ENCODE measurements at regions not wholly inside any gene's neighbourhood (a gene's known extent, or its start where the extent isn't known, plus 50 kb on each side); places are given as distances from the start of the nearest gene placed in this dataset.

DNA sequence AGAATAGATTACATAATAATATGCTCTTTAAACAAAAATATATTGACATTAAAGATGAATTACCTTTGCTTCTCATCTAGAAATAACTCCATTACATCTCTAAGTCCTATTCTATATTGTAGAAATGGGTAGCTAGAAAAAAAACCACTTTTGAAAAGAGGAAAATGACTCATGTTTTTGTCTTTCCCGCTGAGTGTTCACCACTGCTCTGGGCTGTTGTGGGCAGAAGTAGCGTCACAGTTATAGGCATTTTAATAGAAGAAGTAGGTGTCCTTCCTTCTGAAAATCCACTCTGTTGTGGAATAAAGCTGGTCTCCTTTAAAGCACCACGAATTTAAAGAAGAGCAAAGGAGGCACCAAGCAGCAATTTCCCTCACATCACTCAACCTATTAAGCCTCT, 117.6 kb upstream of the NFE2L3 start:
- TF ChIP-seq, protein P1, sequence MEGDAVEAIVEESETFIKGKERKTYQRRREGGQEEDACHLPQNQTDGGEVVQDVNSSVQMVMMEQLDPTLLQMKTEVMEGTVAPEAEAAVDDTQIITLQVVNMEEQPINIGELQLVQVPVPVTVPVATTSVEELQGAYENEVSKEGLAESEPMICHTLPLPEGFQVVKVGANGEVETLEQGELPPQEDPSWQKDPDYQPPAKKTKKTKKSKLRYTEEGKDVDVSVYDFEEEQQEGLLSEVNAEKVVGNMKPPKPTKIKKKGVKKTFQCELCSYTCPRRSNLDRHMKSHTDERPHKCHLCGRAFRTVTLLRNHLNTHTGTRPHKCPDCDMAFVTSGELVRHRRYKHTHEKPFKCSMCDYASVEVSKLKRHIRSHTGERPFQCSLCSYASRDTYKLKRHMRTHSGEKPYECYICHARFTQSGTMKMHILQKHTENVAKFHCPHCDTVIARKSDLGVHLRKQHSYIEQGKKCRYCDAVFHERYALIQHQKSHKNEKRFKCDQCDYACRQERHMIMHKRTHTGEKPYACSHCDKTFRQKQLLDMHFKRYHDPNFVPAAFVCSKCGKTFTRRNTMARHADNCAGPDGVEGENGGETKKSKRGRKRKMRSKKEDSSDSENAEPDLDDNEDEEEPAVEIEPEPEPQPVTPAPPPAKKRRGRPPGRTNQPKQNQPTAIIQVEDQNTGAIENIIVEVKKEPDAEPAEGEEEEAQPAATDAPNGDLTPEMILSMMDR (IDR thresholded peaks at IDR 0.05), result no peak
- TF ChIP-seq POLR2A (IDR thresholded peaks at IDR 0.05), result no peak

Data from adrenal gland (tissue), 5 donors.